Hepatic stellate cell (primary cell): ENCODE measurements at regions not wholly inside any gene's neighbourhood (a gene's known extent, or its start where the extent isn't known, plus 50 kb on each side); places are given as distances from the start of the nearest gene placed in this dataset.
A peak's percentile ranks its signal among the peaks of the same experiment; 100 is the strongest.

ENCODE experiments used
- DNase-seq: peaks from one replicate; pipeline ENCODE4 v3.0.0; 2011; ENCODE audit warnings: low spot score

DNA sequence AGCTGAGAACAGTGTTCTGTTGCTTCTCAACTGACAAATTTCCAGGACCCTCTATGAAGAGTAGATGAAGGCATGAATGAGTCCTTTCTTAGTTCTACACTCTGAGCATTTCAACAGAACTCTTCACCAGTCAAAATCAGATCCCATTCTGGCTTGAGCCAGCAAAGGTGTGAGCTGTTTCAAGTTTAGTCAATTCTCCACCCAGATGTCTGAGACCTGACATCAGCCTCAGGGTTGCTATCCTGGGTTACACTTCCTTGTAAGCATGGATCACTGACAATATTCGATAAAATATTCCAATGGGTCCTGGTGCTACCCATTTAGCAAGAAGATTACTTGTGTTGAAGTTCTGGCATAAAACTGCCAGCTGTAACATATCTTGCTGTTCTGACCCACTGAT, 97.6 kb upstream of the PPP2R3A start:
- no peak for DNase-seq

DNA sequence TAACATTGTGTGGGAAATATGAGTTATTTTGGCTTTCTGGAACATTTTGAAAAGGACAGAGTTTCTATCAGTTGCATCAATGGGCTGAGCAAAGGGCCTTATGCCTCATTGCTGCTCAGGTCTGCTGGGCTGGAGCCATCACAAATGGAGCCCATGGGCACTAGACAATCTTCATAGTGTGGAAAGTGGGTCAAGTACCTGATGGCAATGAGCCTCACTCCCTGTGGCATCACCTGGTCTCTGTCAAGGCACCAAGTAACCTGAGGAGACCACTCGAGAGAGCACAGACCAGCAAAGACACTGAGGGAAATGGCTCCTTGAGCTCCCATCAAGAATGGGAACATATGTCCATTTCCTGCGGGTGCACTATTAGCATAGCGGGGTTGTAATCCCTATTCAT, 96.7 kb upstream of the PPP2R3A start:
- DNase-seq, result no peak

DNA sequence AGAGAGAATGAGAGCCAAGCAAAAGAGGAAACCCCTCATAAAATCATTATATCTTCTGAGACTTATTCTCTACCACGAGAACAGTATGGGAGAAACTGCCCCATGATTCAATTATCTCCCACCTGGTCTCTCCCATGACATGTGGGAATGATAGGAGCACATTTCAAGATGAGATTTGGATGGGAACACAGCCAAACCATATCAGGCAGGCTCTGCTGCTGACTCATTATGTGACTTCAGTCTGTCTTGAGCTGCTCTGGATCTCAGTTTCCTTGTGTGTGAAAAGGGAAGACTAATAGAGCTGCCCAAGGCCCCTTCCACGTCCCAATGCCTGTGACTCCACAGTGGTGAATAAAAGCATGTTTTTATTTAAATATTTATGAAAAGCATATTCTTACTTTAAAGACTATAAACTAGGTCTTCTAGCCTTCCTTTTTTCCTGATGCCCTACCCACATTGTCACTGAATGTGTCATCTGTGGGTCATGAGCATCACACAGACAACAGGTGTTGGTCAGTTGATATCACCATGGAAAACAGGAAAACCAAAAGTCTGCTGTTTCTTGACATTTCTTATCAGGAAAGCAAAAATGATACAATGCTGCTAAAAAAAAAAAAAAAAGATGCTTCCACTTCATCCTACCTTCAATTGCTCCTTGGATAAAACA, 96.0 kb upstream of the PPP2R3A start:
- DNase-seq, result no peak

DNA sequence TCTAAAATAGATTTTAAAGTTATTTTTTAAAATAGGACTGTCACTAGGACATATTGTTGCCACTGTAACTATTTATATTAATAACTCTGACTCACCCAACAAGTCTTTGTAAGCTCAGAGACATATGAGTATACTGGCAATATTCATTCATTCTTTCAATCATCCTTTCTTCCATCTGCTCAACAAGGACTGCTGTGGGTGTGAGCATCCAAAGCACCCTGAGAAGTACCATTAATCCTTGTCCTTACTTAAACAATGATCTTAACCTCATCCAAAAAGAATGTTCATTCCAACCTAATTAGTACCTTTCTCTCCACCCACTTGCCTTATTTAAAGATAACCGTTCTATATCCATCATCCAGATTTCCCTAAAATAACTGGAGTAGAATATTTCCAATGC, 94.2 kb upstream of the PPP2R3A start:
- DNase-seq, result no peak

DNA sequence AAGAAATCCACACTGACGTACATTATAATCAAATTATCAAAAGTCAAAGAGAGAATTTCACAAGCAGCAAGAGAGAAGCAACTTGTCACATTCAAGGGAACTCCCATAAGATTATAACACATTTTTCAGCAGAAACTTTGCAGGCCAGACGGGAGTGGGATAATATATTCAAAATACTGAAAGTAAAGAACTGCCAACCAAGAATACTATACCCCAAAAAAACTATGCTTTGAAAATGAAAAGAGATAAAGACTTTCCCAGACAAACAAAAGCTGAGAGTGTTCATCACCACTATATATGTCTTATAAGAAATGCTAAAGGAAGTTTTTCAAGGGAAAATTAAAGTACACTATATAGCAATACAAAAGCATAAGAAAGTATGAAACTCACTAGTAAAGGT, 91.5 kb upstream of the PPP2R3A start:
- DNase-seq, result no peak

DNA sequence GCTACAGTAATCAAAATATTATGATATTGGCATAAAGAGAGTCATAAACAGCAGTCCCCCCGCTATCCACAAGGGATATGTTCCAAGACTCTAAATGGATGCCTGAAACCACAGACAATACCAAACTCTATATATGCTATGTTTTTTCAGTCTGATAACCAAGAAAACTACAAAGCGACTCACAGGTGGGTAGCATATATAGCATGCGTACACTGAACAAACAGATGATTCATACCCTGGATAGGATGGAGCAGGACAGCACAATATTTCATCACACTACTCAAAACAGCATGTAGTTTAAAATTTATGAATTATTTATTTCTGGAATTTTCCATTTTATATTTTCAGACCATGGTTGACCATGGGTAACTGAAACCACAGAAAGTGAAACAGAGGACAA, 87.0 kb upstream of the PPP2R3A start:
- no peak for DNase-seq

DNA sequence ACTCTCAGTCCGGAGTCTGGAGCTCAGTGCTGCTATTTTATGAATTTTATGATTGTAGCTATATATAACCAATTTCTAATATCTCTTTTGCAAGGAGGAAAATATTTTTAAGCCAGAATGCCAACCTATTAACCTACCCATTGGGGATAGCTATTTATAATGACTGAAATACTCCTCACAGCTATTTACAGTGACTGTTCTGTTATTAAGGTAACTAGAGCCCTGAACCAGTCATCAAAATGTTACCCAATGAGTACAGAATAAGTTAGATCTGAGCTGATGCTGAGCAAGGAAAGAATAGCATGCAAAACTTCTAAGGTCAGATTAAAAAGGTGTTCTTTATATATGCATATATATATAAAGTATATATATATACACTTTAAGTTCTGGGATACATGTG, 79.6 kb upstream of the PPP2R3A start:
- no peak for DNase-seq

DNA sequence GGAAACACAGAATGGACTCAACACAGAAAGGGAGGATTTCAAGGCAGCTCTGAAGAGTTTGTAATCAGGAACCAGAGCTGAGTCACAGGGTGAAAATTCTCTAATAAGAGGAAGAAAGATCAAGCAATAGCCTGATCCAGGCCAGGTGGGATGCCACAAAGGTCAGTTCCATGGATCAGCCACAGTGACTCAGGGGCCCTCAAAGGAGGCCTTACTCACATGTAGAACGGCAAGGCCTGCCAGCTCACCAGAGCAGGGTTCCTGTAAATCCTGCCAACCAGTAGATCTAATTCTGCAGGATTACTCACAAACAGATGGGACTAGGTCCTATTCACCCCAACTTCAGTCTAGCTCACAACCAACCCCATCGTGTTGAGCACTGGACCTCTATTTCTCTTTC, 78.3 kb upstream of the PPP2R3A start:
- no peak for DNase-seq

DNA sequence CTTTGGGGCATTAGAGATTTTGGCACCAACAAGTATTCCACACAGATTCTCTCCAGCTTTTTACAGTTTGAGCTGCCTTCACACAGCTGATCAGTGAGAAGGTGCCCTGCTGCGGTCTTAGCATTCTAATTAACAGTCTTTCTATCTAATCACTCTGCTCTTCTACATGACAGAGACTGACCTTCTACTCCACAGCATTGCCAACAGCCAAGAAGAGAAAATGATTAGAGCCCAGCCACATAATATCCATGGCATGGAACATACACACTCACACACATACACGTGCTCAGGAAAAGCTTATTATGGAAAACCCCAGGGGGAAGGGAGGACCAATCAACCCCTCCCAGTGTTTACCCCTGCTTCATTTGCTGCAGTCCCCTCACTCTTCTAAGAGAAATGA, 76.1 kb upstream of the PPP2R3A start:
- no peak for DNase-seq

DNA sequence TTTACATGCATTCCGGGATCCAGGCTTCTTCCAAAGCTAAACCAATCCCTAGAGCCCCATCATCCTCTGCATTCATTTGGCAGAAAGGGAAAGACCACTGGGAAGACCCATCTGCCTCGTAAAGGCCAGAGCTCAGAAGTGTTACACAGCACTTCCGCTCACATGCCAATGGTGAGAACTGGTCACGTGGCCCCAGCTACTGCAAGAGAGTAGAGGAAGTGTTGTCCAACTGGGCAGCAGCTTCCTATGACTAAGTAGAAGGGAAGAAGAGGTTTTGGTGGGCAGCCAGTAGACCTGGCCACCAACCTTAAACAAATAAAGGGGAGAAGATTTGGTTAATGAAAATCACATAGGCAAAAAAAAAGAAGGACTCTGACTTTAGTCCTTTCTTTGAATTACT, 74.4 kb upstream of the PPP2R3A start:
- DNase-seq, result no peak

DNA sequence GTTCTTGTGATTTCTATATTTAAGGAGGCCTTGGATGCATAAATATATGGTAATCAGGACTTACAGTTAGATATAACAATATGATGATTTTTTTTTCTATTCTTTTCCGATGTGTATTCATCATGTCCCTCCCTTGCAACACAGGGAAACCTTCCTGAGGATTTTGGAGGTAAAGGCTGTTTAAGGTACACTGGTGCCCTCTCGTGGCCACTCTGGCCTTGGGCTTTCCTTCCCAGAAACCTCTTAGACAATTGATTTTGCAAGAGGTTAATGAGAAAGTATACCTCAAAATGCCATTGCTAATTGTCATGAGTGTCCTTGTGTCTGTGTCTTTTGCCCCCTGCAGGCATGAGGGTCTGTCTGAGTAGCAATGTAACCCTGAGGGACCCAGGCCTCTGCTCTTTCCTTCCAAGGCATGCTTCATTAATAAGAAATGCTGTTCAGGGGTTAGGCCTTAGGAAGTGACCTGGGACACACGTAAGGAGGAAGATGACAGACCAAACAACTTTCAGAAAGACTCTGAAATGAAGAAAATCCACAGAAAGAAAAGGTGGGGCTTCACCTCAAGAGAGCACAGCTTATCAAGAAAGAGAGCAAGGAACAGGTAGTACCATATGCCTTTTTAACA, 70.3 kb upstream of the PPP2R3A start:
- peak; percentile 39 for DNase-seq

DNA sequence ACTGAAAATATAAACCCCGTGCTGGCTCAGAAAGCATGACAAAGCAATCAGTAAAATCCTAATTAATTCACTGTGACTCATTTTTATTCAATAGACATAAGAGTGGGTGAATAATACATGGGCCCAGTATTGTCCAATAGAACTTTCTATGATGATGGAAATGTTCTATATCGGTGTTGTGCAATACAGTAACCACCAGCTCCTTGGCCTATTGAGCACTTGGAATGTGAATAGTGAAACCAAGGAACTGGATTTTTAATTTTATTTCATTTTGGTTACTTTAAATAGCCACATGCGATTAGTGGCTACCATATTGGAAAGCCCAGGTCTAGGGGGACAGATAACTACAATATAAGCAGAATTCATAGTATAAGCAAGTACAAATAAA, 69.8 kb upstream of the PPP2R3A start:
- no peak for DNase-seq

DNA sequence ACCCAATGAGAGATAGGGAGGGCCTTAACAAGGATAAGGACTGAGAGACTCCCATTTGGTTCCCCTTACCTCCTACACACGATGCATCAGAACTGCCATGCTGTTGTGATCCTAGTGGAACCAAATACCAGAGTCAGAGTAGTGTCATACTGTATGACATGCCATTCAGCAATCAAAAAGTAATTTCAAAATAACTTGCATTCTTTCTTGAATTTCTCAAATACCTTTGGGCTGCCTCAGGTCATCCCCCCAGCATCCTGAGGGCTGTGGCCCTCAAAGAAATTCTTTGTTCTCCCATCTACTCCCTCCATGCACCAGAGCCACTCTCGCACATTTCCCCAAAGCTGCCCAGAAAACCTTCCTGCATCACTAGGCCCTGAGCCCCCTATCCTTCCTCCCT, 68.9 kb upstream of the PPP2R3A start:
- DNase-seq, result peak; percentile 42

DNA sequence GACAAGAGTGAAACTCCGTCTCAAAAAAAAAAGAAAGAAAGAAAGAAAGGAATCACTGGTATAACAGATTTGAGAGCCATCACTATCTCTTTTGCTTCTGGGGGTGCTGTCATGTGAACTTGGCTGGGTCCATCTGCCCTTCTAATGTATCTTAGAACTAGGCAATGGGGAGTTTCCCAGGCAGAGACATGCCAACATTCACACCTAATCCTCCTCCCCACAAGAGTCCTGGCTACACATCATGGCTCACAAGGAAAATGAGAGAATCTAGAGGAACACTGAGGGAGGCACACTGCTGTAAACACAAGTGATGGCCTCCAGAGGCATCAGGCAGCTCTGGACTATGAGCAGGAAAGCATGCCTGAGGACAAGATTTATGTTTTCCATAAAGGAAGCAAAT, 67.8 kb upstream of the PPP2R3A start:
- DNase-seq, result no peak

DNA sequence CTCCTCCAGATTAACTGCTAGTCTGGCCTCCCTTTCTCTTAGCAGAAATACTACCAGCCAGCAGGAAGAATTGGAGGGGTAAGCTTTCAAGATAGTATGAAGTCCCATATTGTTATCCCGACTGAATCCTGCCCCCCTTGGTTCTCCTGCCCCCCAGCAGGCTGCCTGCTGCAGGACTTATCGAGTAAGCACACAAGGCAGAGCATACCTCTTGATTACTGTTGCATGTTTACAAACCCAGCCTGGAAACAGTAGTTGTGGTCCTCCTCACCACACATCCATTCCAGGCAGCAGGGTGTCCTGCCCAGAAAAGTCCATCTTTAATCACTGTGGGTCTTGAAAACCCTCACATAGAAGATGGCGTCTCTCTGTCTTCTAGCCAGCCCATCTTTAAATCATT, 66.8 kb upstream of the PPP2R3A start:
- no peak for DNase-seq

DNA sequence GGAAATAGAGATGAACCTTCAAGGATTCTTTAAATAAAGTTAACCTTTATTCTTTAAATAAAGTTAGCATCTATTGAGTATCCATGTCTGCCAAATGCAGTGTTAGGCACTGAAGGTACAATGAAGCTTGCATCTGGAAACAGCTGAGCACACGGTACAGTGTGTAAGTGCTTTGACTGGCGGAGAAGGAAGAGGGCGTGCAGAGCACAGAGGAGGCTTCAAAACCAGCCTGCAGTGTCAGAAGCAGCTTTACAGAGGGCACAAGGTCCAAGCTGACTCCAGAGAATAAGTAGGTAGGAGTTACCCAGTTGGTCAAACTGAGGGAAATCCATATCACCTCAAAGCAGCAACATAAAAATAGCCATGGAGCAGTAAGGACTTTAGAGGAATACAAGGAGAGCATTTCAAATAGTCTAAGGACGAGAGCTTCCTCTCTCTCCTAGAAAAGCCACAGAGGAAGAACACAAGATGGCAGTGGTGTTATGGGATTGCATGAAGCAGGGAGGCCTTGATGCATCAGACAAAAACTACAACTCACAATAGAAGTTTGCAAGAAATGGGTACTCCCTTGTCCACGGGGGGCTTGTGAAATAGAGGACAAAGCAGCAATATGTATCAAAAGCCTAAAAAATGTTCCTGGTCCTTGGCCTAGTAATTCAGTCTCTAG, 60.3 kb upstream of the PPP2R3A start:
- no peak for DNase-seq

DNA sequence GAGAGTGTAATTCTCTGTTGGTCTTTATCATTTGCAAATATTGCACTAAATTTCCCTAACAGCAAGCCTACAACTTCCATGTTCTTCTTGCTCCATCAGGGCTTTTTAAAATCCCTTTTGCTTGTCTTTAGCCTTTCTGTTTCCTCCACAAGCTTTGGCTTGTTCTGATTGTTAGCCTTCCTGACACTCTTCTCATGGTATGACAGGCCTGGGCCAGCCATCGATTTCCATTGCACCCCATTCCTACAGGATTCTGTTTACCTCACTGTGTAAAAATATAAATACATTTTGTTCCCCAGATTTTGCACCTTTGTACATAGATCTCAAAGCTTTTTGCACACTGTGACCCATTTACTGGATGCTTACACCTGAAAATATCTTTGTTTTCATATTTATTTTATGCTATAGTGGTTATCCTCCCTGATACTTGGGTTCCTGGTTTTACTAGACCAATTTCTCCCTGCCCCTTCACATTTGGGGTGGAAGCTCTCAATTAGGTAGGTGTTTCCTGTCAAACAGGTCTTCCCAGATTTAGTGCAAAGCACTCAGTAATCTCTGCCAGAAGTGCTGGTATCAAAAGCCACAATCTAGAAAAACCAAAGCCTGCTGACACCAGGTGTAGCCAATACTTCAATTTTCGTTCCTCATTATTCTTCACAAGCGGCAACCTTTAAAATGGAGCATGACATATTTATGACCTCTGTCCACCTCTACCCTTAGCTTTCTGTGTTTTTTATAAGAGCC, 57.9 kb upstream of the PPP2R3A start:
- no peak for DNase-seq

DNA sequence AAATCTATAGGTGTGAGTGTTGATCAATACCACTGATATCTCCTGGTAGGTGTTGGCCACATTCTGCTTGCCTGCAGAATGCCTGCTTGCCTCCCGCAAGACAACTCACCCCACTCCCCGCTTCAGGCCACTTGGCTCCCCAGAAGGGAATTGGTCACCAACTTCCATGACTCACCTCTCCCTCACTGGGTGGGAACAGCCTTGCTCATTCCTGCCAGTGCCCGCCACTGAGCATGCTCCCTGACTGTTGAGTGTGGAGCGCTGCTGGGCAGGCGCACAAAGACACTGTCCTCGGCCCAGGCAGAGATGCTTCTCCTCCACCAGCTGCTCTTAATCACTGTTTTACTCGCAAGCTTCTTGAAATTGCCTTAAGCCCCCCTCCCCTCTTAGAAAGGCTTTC, 57.3 kb upstream of the PPP2R3A start:
- no peak for DNase-seq

DNA sequence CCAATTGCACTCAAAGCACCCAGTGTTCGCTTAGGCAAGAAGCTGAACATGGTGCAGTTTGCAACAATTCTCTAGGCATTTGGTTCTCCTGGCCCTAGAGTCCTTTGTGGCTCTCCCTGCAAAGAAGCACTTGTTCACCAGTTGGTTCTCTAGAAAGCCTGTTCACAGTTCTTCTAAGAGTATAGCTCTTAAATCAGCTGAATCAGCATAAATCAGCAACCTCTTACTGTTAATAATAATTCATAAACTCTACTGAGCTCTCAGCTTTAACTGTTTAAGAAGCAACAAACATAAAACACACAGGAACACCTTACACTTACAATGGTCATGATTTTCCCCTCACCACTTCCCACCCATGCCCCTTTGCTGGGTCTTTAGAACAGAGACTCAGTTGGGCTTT, 56.8 kb upstream of the PPP2R3A start:
- no peak for DNase-seq

DNA sequence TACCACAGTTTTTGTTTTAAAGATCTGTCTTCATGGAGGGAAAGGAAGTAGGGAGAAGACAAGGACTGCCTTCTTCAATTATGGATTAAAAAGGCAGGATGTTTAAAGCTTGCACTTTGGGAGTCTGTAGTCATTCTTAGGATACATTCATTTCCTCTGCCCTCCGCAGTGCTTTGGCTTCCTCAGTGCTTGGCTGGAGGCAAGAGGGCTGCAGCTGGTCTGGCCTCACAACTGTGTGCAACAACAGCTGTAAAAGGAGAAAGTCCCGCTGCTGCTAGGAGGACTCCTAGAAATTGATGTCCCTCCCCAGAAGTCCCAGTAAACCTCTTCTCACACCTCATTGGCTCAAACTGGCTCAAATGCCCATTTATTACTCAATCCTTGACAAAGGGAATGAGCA, 54.4 kb upstream of the PPP2R3A start:
- DNase-seq, result no peak

DNA sequence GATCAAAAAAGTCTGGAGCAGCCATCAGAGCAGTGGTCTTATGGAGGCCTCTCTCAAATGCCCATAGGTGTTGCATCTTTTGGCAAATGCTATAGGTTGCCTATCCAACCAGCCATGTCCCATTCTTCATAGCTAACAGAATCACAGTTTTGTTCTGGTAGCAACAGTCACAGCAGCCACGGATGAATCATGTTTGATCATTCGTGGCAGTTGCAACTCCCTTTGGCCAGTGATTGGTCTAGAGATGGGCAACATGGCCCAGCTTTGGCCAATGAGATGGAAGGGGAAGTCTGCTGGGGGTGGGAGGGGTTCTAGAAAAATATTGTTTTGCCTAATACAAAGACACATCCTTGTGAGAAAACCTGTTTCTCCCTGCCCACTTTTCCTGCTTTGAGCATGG, 50.3 kb upstream of the PPP2R3A start:
- DNase-seq, result no peak
